G401 (cell line): ENCODE measurements at regions not wholly inside any gene's neighbourhood (a gene's known extent, or its start where the extent isn't known, plus 50 kb on each side); places are given as distances from the start of the nearest gene placed in this dataset.
"Not testable (repeated sequence)": the region's sequence is repeated elsewhere in the genome, so short reads cannot be mapped to it uniquely, and the experiment has no call there.

ENCODE experiments used
- DNase-seq: peaks from one replicate; pipeline ENCODE4 v3.0.0-alpha.2; 2015; ENCODE audit warnings: low spot score
- in situ Hi-C: cut with HindIII; loops from 2 replicates; pipeline ENCODE4 v1.10.0; 2016; ENCODE audit warnings: low sequenced_read_pairs, mixed read lengths

DNA sequence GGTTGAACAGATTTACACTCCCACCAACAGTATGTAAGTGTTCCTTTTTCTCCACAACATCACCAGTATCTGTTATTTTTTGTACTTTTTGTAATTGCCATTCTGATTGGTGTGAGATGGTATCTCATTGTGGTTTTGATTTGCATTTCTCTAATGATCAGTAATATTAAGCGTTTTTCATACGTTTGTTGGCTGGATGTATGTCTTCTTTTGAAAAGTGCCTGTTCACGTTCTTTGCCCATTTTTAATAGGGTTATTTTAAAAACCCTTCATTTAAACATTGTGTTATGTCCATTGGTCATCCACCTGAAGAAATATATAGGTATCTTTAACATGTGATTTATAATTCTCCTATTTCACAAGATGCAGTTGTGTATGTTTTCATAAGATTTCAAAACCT, 291.3 kb downstream of the SEMA3D start:
- in situ Hi-C loops: no loop called here
- no peak for DNase-seq

DNA sequence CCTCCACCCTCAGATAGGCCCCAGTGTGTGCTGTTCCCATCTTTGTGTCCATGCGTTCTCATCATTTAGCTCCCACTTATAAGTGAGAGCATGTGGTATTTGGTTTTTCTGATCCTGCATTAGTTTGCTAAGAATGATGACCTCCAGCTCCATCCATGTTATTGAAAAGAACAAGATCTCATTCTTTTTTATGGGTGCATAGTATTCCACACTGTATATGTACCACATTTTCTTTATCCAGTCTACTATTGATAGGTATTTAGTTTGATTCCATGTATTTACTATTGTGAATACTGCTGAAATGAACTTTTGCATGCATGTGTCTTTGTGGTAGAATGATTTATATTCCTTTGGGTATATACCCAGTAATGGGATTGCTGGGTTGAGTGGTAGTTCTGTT, 303.3 kb downstream of the SEMA3D start:
- in situ Hi-C loops, DNase-seq: not testable (repeated sequence)

DNA sequence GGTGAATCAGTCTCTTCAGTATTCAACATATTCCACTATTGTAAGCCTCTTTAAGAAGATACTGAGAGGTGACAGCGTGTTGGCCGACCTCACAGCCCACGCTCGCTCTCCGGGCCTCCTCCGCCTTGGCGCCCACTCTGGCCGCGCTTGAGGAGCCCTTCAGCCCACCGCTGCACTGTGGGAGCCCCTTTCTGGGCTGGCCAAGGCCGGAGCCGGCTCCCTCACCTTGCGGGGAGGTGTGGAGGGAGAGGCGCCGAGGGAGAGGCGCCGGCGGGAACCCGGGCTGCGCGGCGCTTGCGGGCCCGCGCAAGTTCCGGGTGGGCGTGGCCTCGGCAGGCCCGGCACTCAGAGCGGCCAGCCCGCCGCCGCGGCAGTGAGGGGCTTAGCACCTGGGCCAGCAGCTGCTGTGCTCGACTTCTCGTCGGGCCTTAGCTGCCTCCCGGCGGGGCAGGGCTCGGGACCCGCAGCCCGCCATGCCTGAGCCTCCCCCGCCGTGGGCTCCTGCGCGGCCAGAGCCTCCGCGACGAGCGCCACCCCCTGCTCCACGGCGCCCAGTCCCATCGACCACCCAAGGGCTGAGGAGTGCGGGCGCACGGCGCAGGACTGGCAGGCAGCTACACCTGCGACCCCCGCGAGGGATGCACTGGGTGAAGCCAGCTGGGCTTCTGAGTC, 306.4 kb downstream of the SEMA3D start:
- in situ Hi-C loops: not testable (repeated sequence)

DNA sequence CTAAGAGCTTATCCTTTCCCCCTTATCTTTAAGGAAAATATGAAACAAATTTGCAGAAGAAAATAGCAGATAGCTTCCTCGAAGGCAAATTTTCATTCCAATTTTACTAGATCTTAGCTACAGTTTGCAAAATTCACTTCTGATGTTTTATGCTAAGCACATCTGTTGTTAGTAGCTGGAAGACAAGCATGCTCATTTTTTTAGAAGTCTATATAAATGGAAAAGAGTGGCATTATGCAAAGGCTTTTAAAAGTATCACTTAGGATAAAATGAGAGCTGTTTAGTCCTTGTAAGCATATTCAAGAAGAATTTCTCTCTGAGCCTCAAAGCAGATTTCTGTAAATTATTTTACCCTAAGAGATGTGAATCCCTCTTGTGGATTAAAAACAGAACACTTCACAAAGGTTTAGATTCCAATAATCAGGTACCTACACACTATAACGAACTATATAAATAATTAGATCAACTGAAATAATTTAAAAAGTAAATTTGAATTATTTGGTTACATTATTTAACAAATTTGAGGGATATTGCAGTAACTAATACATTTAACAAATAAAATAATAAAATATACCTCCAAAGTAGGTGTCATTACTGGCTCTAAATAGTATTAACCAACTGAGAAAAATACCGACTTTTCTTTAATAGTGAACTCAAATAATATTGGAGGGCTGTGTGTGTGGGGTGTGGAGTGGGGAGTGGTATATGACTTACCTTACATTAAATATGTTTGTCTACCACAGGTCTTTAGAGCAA, 307.1 kb downstream of the SEMA3D start:
- in situ Hi-C loops: no loop called here

More for the DNA sequence above, 306.4 kb downstream of the SEMA3D start:
- DNase-seq: not testable (repeated sequence)

DNA sequence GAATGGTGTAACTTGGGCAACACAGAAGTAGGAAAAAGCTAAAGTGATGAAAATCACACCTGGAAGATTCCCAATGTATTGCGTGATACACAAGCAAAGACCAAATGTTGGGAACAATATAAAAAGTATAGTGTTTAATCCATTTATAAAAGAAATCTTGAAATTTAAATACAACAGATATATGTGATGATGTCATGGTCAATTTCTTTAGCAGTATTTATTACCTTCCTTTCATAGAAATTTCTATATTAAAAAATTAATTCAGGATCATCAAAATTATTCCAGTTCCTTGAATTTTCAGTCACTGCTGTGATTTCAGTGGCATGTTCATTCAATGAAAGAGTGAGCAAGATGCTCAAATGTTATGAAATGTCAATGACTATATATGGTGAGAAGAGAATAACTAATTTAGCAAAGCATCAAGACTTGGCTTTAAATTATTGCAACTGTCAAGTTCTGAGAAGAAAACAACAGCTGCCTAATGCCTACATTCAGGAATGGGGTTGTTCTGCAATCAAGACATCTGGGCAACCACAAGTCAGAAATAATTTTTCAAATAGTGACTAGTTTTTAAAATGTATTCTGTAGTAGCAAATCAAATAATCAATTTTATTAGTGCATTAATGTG, 308.8 kb downstream of the SEMA3D start:
- in situ Hi-C loops: no loop called here
- DNase-seq: no peak

More for the DNA sequence above, 307.1 kb downstream of the SEMA3D start:
- no peak for DNase-seq

DNA sequence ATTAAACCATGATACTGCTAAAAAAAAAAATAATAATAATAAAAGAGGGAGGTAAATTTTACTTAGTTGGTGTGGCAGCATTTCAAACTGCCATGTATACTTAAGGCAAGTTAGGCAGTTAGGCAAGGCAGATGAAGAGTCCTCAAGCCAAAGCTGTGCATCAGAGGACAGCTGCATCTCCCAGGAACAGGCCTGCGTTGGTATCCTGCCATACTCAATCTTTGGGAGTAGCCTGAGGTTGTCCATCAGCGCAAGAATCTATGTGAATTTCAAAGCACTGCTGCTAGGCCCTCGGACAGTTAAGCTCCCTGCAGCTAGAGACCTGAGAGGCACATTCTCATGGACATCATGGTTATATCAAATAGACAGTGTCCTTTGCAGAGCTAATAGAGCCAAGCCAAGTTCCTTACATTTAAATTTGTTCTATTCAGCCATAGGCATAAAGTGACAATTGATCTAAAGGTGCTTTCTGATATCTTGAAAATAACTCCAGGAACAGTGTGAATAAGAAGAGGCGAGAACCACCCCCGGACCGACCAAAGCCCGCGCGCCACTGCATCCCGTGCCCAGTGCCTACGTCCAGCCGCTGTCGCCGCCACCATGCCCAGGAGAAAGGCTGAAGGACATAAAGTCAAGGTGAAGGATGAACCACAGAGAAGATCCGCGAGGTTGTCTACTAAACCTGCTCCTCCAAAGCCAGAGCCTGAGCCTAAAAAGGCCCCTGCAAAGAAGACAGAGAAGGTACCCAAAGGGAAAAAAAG, 310.6 kb downstream of the SEMA3D start:
- no peak for DNase-seq
- in situ Hi-C loops: no loop called here

DNA sequence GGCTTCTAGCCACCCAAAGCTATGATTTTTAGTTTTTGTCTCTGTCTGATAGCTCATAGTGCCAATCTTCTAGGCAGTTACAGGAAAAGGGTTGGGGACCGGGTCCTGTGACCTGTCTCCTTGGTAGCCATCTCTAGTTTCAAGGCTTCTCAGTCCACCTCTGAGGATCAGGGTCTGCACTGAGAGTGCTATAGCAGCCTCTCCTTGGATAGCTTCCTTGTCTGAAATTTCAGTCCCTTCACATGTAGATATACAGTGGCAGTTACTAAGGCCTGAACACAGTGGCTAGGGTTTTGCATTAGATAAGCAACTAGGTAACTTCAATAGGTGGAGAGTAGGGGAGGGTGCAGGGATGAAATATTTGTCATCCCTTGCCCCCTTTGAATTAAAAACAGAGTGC, 321.3 kb downstream of the SEMA3D start:
- in situ Hi-C loops: no loop called here
- DNase-seq: no peak

DNA sequence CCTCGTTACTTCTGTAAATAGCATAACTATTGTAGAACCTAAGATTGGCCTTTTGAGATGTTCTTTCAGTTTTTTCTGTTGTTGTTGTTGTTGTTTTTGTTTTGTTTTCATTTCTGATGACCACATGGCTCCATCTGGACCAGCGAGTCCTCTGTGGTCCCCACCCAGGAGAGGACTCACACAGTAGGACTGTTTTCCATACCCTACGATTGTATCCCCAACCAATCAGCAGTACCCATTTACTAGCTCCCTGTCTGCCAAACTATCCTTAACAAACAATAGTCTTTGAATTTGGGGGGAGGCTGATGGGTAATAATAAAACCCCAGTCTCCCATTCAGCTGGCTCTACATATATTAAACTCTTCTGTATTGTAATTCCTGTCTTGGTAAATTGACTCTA, 329.5 kb downstream of the SEMA3D start:
- in situ Hi-C loops: no loop called here
- no peak for DNase-seq

DNA sequence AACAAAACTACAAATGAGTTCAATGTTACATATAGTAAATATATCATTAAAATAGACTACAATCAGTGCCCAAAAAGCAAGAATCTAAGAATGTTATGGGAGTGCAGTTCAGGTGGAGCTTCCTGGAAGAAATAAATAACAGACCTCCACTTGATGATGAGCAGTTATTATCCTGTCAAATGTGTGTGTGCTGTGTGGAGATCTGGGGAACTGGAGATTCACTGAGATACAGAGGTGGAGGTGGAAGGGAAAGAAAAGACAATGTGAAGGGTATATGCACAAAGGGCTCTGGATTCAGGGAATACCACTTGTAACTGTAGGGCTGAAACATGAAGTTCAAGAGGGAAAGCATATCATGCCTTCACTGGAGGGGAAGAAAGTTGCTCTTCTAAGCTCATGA, 331.1 kb downstream of the SEMA3D start:
- in situ Hi-C loops: no loop called here
- no peak for DNase-seq

DNA sequence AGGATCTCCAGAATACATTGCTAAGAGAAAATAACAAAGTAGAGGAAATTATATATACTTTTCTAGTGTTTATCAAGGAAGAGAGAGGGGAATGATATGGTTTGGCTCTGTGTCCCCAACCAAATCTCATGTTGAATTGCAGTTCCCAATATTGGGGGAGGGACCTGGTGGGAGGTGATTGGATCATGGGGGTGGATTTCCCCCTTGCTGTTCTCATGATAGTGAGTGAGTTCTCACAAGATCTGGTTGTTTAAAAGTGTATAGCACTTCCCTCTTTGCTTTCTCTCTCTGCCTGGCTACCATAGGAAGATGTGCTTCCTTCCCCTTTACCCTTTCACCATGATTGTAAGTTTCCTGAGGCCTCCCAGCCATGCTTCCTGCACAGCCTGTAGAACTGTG, 337.9 kb downstream of the SEMA3D start:
- DNase-seq, in situ Hi-C loops: not testable (repeated sequence)

DNA sequence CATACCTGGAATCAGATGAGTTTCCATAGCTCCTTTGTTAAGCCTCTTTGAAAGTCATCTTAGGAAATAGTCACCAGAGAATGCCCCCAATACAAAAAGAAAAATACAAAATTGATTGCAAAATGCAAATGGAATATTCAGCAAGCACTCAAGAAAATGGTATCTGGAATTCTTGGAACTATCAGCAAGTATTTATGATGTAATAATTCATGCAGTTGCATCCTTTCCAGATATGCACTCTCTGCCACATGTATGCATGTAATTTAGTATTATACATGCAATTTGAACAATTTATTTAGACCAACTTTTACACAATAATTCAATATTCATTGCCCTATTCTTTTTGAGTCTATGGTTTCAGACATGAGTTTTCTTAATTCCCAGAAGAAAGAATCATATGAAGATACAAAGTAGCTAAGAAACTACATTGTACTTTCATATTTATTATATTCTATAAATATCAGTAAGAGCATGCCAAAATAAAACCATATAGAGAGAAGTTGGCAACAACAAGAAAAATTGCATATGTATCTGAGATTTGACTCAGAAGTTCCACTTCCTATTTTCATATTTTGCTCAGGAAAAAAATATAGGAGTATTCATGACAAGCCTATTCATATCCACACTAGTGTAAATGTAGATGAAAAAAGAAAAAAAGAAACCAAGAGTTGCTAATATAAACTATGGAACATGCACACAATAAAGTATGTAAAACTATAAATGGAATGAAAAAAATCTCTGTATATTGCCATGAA, 338.5 kb downstream of the SEMA3D start:
- in situ Hi-C loops: no loop called here

DNA sequence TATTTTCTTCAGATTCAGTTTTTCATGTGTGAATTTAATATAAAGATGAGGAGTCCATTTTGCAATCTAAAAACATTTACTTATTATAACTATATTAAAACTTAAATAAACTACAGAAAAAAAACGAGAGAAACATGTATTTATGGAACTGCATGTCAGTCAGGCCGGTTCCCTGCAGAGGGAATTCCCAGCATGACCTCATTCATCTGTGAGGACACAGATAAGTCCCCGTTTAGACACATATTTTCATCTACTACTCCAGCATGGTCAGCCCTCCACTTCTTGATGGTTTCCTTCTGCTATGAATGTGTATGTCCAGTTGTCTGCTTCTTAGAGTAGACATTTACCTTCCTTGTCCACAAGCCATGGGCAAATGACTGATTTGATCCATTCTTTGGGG, 339.1 kb downstream of the SEMA3D start:
- DNase-seq: no peak
- in situ Hi-C loops: no loop called here

More for the DNA sequence above, 338.5 kb downstream of the SEMA3D start:
- DNase-seq: no peak

DNA sequence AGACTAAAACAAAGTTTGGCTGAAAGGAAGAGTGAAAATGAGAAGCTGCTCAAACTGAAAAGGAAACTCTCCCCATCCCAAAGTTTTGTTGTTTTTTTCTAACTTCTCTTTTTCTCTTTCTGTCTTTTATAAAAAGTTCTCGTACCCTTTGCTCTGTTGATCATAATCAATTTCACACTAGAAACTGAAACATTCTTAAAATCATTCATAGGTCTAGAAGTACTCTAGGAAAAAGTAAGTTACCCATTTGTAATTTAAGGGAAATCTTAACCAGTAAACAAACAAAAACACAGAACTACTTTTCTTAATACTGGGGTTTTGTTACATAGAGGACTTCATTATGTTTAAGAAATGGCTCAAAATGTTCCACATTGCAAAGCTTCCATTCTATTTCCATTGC, 339.8 kb downstream of the SEMA3D start:
- DNase-seq: no peak

DNA sequence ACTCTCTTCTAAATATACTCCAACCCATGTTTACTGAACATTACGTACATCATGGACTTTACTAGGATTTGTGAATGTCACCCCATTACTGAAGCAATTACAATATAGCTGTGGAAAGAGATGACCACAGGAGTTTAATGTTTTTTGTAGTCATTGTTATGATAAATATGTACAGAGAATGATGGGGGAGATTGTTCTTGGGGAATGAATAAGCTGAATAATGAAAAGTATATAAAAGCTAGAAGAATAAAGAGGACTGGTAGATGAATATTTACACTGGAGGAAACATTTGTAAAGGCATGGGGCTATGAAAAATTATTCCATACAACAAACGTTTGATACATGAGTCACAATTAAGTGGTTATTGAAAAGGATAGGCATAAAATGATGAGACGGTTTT, 340.9 kb downstream of the SEMA3D start:
- in situ Hi-C loops: no loop called here
- DNase-seq: no peak

More for the DNA sequence above, 339.8 kb downstream of the SEMA3D start:
- in situ Hi-C loops: no loop called here

DNA sequence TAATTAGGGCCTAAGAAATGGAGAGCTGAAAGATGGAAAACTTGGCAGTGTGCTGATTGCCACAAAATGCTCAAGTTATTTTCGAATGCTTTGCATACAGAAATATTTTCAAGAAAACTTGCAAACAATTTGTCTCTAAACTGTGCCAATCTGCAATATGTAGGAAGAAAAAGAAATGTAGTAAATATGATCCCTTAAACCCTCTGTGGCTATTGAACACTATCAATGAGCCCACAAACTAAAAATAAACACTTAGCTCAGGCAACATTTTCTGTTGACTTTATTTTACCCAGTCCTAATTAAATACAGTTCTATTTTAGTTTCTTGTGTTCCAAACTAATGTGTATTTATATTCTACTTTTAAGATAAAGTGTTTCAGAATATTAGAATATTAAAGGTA, 342.1 kb downstream of the SEMA3D start:
- in situ Hi-C loops: no loop called here
- no peak for DNase-seq

DNA sequence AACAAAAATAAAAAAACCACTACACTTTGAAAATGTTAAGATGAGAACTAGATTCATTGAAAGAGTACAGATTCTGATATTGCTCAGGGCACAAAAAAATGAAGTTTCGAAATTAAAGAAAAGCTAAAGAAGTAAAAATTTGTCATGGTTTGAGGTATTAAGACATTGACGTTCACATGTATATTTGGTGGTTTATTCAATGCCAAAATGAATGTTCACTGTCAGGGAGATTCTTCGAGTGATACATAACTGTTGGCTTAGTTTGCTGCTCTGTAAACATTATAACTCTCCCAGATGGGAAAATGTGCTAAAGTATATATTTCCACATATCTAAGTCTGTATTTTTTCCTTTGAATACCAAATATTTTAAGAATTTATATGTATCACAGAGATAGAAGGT, 345.0 kb downstream of the SEMA3D start:
- in situ Hi-C loops: no loop called here
- DNase-seq: no peak

DNA sequence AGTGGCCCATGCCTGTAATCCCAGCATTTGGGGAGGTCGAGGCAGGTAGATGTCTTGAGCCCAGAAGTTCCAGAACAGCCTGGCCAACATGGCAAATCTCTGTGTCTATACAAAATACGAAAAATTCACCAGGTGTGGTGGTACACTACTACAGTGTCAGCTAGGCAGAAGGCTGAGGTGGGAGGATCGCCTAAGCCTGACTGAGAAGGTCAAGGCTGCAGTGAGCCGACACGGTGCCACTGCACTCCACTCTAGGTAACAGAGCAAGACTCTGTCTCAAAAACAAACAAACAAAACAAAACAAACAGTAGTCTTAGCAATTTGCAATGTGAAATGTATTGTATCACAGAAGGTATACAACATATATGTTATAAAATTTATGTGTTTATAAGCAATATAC, 348.0 kb downstream of the SEMA3D start:
- in situ Hi-C loops: no loop called here
- DNase-seq: no peak

DNA sequence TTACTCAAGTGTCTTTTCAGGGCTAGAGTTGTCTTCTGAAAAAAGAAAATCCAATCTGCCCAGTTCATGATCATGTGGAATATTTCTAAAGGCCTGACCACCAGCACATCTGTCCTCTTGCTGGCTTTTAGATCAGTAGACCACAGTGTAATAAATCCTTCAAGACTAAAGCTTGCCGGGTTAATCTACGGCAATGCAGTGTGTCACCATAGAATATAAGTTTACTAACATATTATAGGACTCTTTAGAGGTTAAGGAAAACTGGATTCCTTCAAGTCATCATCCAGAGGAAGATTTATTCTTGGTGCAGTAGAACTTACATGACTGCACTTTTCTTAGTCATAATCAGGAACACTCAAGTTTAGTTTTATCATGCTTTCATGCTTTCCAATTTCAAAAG, 349.5 kb downstream of the SEMA3D start:
- in situ Hi-C loops: no loop called here
- DNase-seq: no peak

DNA sequence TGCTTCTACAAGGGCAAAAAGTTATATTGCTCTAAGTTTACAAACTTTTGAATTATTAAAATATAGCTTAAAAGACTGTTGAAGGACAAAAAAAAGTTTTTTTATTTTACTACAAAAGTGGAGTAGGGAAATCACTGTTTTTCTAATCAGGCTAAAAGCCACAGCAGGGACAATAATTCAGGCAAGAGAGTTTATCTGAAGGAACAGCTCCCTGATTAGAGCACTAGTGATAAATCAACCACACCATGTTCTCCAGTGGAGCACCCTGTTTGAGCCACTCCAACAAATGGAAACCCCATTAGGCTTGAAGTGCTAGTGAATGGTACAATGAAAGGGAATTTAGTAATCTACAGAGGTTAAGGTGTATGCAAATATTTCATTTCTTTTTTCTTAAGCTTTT, 357.1 kb downstream of the SEMA3D start:
- in situ Hi-C loops: no loop called here
- no peak for DNase-seq
